NCI-H2196 treated with DMSO at 0.1 percent for 48 hours (cell line): ENCODE measurements at regions not wholly inside any gene's neighbourhood (a gene's known extent, or its start where the extent isn't known, plus 50 kb on each side); places are given as distances from the start of the nearest gene placed in this dataset.

Experiments
- DNase-seq: peaks from one replicate; lab custom pipeline; 2025; ENCODE audit not compliant: unreplicated experiment; lab: John Stamatoyannopoulos, UW

DNA sequence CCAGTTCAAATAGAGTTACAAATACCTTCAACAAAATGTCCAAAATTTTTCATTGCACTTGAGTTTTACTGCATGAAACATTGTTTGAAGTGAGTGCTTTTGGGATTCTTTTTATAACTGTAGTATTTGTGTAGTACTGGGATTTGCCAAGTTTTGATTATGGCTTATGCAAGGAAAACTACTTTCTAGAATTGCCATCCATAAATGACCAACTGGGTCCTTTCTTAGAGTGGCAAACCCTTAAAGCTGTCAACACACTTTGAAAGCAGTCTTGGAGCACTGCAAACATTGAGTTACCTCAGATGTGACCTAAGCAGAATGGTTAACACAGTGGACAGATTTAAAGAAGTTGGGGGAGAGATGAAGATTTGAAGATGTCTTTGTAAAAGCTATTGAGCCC lies 379.6 kb upstream of the ZNF608 start:
- no peak for DNase-seq

DNA sequence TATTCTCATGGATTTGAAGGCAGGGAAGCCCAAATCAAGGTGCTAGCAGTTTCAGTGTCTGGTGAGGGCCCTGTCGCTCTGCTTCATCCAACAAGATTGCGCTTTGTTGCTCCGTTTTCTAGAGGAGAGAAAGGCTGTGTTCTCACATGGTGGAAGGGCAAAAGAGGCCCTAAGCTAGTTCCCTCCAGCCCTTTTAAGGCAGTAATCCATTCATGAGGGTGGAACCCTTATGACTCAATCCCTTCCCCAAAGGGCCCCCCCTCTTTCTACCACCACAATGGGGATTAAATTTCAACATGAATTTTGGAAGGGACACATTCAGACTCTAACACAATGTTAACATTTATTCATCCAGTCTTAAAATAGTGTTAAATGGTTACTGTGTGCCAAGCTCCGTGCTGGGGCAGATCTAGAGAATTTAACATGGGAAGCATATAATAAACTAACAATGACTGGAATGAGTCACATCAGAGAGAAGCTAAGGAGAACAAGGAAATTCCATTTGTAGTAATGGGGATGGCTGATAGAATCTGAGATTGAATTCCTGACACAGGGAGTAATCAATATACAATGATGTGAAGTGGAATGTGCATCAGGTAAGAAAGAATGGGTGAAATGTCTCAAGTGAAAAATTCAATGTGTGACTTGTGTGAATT lies 382.8 kb upstream of the ZNF608 start:
- no peak for DNase-seq

DNA sequence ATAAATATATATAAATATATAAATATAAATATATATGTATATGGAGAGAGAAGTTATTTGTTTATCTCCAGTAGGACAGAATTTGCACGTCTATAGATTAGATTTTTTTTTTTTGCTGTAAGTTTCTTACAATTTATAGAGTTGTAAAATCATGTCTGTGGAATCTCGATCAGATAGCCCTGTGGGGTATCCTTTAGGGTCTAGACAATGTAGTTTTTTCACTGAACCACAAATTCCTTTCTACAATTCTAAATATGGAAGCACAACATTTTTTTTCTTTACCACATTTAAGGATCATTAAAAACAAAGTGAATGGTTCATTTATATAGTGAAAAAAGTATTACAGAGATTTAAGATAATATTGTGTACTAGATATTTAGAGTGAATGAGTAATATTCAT lies 384.2 kb upstream of the ZNF608 start:
- no peak for DNase-seq

- no peak for DNase-seq
Observed at GRCh38 chr5:125134216-125135081, 388.0 kb upstream of the ZNF608 start.

GRCh38 chr5:125137535-125137934 lies 391.1 kb upstream of the ZNF608 start:
- DNase-seq = no peak

DNA sequence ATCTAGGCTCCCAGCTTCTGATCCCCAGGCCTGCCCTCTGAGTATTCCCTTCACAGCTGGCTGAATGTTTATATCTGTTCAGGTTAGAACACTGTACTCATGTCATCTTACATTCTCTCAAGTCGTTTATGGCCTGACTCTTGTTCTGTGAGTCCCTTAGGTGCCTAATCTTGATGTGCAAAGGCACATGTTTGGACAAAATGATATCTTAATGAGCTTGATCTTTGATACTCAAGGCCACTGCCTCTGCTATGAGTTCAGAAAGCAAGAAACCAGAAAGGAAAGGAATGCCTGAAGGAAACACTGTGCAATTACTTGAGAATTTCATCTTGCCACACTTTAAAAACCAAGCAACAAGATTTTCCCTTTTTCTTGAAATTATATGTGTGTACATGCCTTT lies 391.8 kb upstream of the ZNF608 start:
- DNase-seq = no peak

- DNase-seq = no peak
Observed at GRCh38 chr5:125139590-125139989, 393.2 kb upstream of the ZNF608 start.

DNA sequence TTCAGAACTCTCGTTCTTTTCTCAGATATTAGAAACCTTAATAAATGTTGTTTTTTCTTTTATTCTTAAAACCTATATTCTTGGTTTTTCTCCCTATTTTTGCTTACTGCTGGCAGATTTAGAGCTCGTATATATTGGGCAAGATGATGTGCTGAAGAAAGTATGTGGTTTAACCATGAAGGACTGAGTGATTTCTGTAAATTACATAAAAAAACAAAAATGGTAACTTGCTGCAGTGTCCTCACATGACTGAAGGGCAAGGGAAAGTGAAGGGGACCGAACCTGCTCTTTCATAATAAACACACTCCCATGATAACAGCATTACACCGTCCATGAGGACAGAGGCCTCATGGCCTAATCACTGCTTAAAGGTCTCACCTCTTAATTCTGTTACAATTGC lies 393.8 kb upstream of the ZNF608 start:
- no peak for DNase-seq

DNA sequence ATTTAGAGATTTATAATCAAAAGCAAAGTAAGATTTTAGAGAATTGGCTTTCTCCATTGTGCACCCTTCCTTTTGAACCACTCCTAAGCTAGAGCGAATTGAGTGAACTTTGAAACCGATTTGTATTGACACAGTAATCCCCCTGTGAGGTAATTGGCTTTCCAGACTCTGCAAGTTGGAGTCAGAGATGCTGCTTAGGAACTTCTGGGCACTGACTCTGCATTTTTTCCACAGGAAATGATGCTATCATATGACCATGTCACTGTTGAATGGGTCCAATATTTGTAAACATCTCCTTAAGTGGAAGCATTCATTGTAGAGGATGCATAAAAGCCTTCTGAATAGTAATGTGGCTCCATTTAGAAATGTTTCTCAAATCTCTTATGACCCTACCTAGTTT lies 394.4 kb upstream of the ZNF608 start:
- DNase-seq = no peak

GRCh38 chr5:125142458-125142857 lies 396.0 kb upstream of the ZNF608 start:
- no peak for DNase-seq

DNA sequence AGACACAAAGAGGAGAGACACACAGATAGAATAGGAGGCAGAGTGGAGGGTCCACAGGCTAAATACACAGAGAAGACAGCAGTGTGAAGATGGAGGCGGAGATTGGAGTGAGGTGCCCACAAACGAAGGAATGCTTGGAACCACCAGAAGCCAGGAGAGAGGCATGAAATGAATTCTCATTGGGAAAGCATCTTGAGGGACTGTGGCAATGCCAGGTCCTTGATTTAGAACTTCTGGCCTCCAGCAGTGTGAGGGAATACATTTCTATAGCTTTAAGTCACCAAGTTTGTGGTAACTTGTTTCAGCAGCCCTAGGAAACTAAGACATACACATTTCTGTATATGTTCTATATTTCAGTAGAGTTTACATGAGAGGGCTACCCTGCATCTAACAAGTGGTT lies 396.6 kb upstream of the ZNF608 start:
- DNase-seq = no peak

GRCh38 chr5:125148076-125148475 lies 401.6 kb upstream of the ZNF608 start:
- DNase-seq = no peak

- DNase-seq = no peak
Observed at GRCh38 chr5:125148706-125149105, 402.3 kb upstream of the ZNF608 start.

- DNase-seq = no peak
Observed at GRCh38 chr5:125149110-125149509, 402.7 kb upstream of the ZNF608 start.

DNA sequence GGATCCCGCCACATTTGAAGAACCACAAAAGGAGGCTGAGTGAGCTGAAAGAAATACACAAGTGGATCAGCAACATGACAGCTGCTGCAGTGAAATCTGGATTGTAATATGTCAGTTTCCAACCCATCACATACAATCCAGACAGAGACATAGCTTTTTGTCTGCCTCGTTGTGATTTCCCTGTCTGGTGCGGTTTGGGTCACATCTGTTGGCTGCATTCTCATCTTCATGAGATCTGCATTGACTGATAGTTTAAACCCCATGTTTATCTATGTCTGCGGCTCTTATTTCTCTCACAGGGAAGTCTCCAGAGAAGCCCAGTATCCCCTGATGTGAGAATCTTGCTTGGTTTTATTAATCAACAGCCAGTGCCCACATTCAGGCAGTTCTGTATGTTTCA lies 403.1 kb upstream of the ZNF608 start:
- no peak for DNase-seq

DNA sequence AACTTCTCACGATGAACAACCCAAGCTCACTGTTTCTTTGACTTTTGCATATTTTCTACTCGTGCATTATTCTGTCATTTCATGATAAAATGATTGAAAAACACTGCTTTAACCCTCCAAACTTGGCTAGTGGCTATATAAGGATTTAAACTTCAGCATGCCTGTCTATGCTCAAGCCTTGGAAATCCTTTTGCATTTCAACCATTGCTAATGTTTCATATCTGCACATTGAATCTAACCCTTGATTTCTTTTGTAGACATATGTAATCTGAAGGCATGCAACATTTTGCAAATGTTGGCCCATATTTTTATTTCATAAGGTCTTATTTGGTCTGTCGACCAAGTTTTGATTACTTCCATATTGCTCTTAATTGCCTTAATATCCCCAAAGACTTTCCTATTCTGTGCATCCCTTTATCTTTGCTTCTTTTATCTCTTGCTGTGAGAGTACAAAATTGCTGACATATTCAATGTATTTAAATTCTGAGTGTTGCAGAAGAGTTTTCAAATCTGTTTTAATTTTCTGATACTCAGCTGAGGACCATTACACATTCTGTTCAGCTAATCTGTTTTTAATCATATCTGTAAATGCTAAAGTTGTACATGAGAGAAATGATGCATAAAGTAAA lies 403.7 kb upstream of the ZNF608 start:
- DNase-seq = no peak

- DNase-seq = no peak
Observed at GRCh38 chr5:125151150-125151900, 404.9 kb upstream of the ZNF608 start.

DNA sequence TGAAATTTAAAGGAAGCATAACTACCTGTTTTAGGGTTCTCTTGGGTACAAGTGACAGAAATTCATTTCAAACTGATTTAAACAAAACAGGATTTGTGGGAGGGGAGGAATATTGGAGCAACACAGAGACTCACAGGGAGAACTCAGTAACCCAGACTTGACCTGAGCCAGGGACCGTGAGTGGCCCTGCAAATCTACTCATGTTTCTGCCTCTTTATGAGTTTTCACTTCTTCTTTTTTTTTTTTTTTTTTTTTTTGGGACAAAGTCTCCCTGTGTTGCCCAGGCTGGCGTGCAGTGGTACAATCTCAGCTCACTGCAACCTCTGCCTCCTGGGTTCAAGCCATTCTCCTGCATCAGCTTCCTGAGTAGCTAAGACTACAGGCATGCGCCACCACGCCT lies 405.6 kb upstream of the ZNF608 start:
- DNase-seq = no peak

GRCh38 chr5:125152461-125153189 lies 406.2 kb upstream of the ZNF608 start:
- DNase-seq = no peak

GRCh38 chr5:125153231-125153630 lies 406.8 kb upstream of the ZNF608 start:
- no peak for DNase-seq
